Caco-2 (cell line): ENCODE measurements at regions not wholly inside any gene's neighbourhood (a gene's known extent, or its start where the extent isn't known, plus 50 kb on each side); places are given as distances from the start of the nearest gene placed in this dataset.

Experiments used
- BruUV-seq: library from RNA; stranded (reverse); fragments of 400-500 nt; replicated peaks from 2 replicates; lab custom pipeline; 2021; lab: Mats Ljungman, UMichigan
- CTCF ChIA-PET: fragments of 300-600 bp; sonication (Branson Sonifier 250); formaldehyde crosslinking; loops from one replicate; lab custom pipeline; 2022; ENCODE audit warnings: antibody characterized with exemption; lab: Charles Lee
- POLR2A ChIA-PET: fragments of 300-600 bp; sonication (Branson Sonifier 250); formaldehyde crosslinking; loops from one replicate; lab custom pipeline; 2022; ENCODE audit warnings: antibody characterized with exemption; lab: Charles Lee
- DNase-seq, 2 experiments: peaks; one replicate each; pipeline versions ENCODE4 v3.0.0 to v3.0.0-alpha.2; 2020 to 2022
- H3K27me3 ChIP-seq: replicated peaks from 2 replicates; pipeline ENCODE4 v1.6.0; 2011; ENCODE audit warnings: low read length; ENCODE audit not compliant: control insufficient read depth, insufficient read depth
- H3K36me3 ChIP-seq: 2 replicates; pipeline ENCODE4 v1.5.1; 2011; ENCODE audit warnings: low read length; ENCODE audit not compliant: control insufficient read depth, insufficient read depth
- H3K4me1 ChIP-seq: fragments of 250-450 bp; sonication (Bioruptor Pico); 2 replicates; pipeline ENCODE4 v1.5.1; 2020; ENCODE audit warnings: mild to moderate bottlenecking
- H3K4me3 ChIP-seq: 2 replicates; pipeline ENCODE4 v1.5.1; 2011; ENCODE audit warnings: low read depth, mild to moderate bottlenecking, control low read depth, low read length
- H3K9me3 ChIP-seq: fragments of 250-450 bp; sonication (Bioruptor Pico); 2 replicates; pipeline ENCODE4 v1.5.1; 2020; ENCODE audit warnings: mild to moderate bottlenecking, moderate library complexity
- H3K27ac Mint-ChIP-seq: one replicate; pipeline ENCODE4 v1.8.0; 2022; ENCODE audit warnings: mixed read lengths; ENCODE audit not compliant: unreplicated experiment
- H3K27me3 Mint-ChIP-seq: one replicate; pipeline ENCODE4 v1.8.0; 2022; ENCODE audit warnings: mixed read lengths; ENCODE audit not compliant: insufficient read depth, unreplicated experiment
- H3K36me3 Mint-ChIP-seq: one replicate; pipeline ENCODE4 v1.8.0; 2022; ENCODE audit warnings: mild to moderate bottlenecking, mixed read lengths; ENCODE audit not compliant: insufficient read depth, unreplicated experiment
- H3K4me1 Mint-ChIP-seq: one replicate; pipeline ENCODE4 v1.8.0; 2022; ENCODE audit warnings: low read depth, mixed read lengths; ENCODE audit not compliant: unreplicated experiment
- H3K4me3 Mint-ChIP-seq: one replicate; pipeline ENCODE4 v1.8.0; 2022; ENCODE audit warnings: mild to moderate bottlenecking, moderate library complexity, mixed read lengths; ENCODE audit not compliant: unreplicated experiment
- H3K9me3 Mint-ChIP-seq: one replicate; pipeline ENCODE4 v1.8.0; 2022; ENCODE audit warnings: mixed read lengths; ENCODE audit not compliant: unreplicated experiment
- CTCF ChIP-seq, 2 experiments: fragments of 200-600 bp in 1 of 2; IDR thresholded peaks; 1 replicate in 1 of 2; 2 replicates in 1 of 2; pipeline versions ENCODE4 v1.5.1 to v1.8.0; 2011 to 2022; ENCODE audit warnings: antibody characterized with exemption in 1 of 2, control low read depth in 1 of 2, inconsistent platforms in 1 of 2, low read depth in 1 of 2, low read length in 1 of 2, mild to moderate bottlenecking in 1 of 2, moderate library complexity in 1 of 2; ENCODE audit not compliant: insufficient read depth in 1 of 2, severe bottlenecking in 1 of 2, unreplicated experiment in 1 of 2
- intact Hi-C: fragments of 100-400 bp; cut with micrococcal nuclease; formaldehyde crosslinking; loops from one replicate; pipeline ENCODE4 v1.10.0; 2022; ENCODE audit not compliant: unreplicated experiment

- POLR2A ChIA-PET = no interaction called here
- Mint-ChIP-seq H3K27me3 (peaks cover 4% of the 10 kb centered on the region), H3K4me1 (no peaks in the 10 kb centered on the region)
Measured at GRCh38 chr3:81955878-81956277, 194.4 kb upstream of the GBE1 start.

GRCh38 chr3:81953111-81953510 is 191.7 kb upstream of the GBE1 start:
- Histone ChIP-seq H3K36me3 (no peaks in the 10 kb centered on the region), H3K9me3 (no peaks in the 10 kb centered on the region), H3K4me3 (no peak overlapping the region), H3K27me3 (no peaks in the 10 kb centered on the region), H3K4me1 (no peaks in the 10 kb centered on the region)
- intact Hi-C loops = no loop called here
- H3K4me3 Mint-ChIP-seq = no peak overlapping the region
- DNase-seq = no peak
- H3K36me3 Mint-ChIP-seq = no peaks in the 10 kb centered on the region
- H3K4me1 Mint-ChIP-seq = no peaks in the 10 kb centered on the region
- H3K27me3 Mint-ChIP-seq = no peaks in the 10 kb centered on the region
- H3K27ac Mint-ChIP-seq = no peak overlapping the region
- no TSS peak for BruUV-seq
- no peaks in the 10 kb centered on the region for H3K9me3 Mint-ChIP-seq
- POLR2A ChIA-PET = no interaction called here
- no peak for TF ChIP-seq CTCF (IDR thresholded peaks at IDR 0.05; ENCODE audit: insufficient read depth in 1 of 2, low read depth in 1 of 2, low read length in 1 of 2, severe bottlenecking in 1 of 2, unreplicated experiment in 1 of 2)
- CTCF ChIA-PET = no interaction called here

More at GRCh38 chr3:81955878-81956277, 194.4 kb upstream of the GBE1 start:
- Histone ChIP-seq H3K4me1 (no peaks in the 10 kb centered on the region), H3K9me3 (no peaks in the 10 kb centered on the region), H3K36me3 (no peaks in the 10 kb centered on the region), H3K27me3 (no peaks in the 10 kb centered on the region), H3K4me3 (no peak overlapping the region)
- intact Hi-C loops = no loop called here
- CTCF ChIA-PET = no interaction called here
- DNase-seq = no peak
- no peak overlapping the region for H3K4me3 Mint-ChIP-seq
- BruUV-seq = no TSS peak
- H3K36me3 Mint-ChIP-seq = no peaks in the 10 kb centered on the region
- TF ChIP-seq CTCF (IDR thresholded peaks at IDR 0.05; ENCODE audit: insufficient read depth in 1 of 2, low read depth in 1 of 2, low read length in 1 of 2, severe bottlenecking in 1 of 2, unreplicated experiment in 1 of 2) = no peak
- no peak overlapping the region for H3K27ac Mint-ChIP-seq
- H3K9me3 Mint-ChIP-seq = no peaks in the 10 kb centered on the region

GRCh38 chr3:81952141-81952540 is 190.7 kb upstream of the GBE1 start:
- H3K4me1 ChIP-seq = no peaks in the 10 kb centered on the region
- intact Hi-C loops = no loop called here
- H3K4me3 ChIP-seq = no peak overlapping the region
- H3K9me3 ChIP-seq = no peaks in the 10 kb centered on the region
- Mint-ChIP-seq H3K27me3 (no peaks in the 10 kb centered on the region), H3K4me3 (no peak overlapping the region), H3K27ac (no peak overlapping the region), H3K9me3 (no peaks in the 10 kb centered on the region), H3K4me1 (no peaks in the 10 kb centered on the region), H3K36me3 (no peaks in the 10 kb centered on the region)
- ChIA-PET CTCF (no interaction called here), POLR2A (no interaction called here)
- no peak for TF ChIP-seq CTCF (IDR thresholded peaks at IDR 0.05; ENCODE audit: insufficient read depth in 1 of 2, low read depth in 1 of 2, low read length in 1 of 2, severe bottlenecking in 1 of 2, unreplicated experiment in 1 of 2)
- no peak for DNase-seq
- H3K36me3 ChIP-seq = no peaks in the 10 kb centered on the region
- no peaks in the 10 kb centered on the region for H3K27me3 ChIP-seq
- BruUV-seq = no TSS peak
